ENCODE measurements at regions not wholly inside any gene's neighbourhood (a gene's known extent, or its start where the extent isn't known, plus 50 kb on each side); places are given as distances from the start of the nearest gene placed in this dataset.

- TF ChIP-seq CTCF (IDR thresholded peaks at IDR 0.05; ENCODE audit: low read depth, low read length, poor library complexity, severe bottlenecking) = no peak
- no peak for TF ChIP-seq EZH2phosphoT487 (IDR thresholded peaks at IDR 0.05; ENCODE audit: borderline replicate concordance, low read length)
Observed at GRCh38 chr20:24723647-24724352, 225.3 kb upstream of the CST7 start.

Data from DOHH2 (cell line).